Bronchial epithelial cell (primary cell): ENCODE measurements at regions not wholly inside any gene's neighbourhood (a gene's known extent, or its start where the extent isn't known, plus 50 kb on each side); places are given as distances from the start of the nearest gene placed in this dataset.

ENCODE experiments used
- DNase-seq: peaks from one replicate; pipeline ENCODE4 v3.0.0-alpha.2; 2010; ENCODE audit warnings: low read depth
- FAIRE-seq: peaks from 2 replicates; lab custom pipeline; 2011; peaks lifted over from hg19 to GRCh38; lab: Jason Lieb, UNC
- H3K27me3 ChIP-seq: 2 replicates; pipeline ENCODE4 v1.5.1; 2011; ENCODE audit warnings: low read length; ENCODE audit not compliant: control insufficient read depth, insufficient read depth
- H3K36me3 ChIP-seq: 2 replicates; pipeline ENCODE4 v1.5.1; 2011; ENCODE audit warnings: low read length; ENCODE audit not compliant: control insufficient read depth, insufficient read depth
- H3K4me3 ChIP-seq: 2 replicates; pipeline ENCODE4 v1.5.1; 2011; ENCODE audit warnings: mild to moderate bottlenecking, low read depth, low read length, control low read depth
- CTCF ChIP-seq: IDR thresholded peaks from 2 replicates; pipeline ENCODE4 v1.5.1; 2011; ENCODE audit warnings: mild to moderate bottlenecking, moderate library complexity, low read length, control low read depth, inconsistent platforms; ENCODE audit not compliant: insufficient read depth, severe bottlenecking

DNA sequence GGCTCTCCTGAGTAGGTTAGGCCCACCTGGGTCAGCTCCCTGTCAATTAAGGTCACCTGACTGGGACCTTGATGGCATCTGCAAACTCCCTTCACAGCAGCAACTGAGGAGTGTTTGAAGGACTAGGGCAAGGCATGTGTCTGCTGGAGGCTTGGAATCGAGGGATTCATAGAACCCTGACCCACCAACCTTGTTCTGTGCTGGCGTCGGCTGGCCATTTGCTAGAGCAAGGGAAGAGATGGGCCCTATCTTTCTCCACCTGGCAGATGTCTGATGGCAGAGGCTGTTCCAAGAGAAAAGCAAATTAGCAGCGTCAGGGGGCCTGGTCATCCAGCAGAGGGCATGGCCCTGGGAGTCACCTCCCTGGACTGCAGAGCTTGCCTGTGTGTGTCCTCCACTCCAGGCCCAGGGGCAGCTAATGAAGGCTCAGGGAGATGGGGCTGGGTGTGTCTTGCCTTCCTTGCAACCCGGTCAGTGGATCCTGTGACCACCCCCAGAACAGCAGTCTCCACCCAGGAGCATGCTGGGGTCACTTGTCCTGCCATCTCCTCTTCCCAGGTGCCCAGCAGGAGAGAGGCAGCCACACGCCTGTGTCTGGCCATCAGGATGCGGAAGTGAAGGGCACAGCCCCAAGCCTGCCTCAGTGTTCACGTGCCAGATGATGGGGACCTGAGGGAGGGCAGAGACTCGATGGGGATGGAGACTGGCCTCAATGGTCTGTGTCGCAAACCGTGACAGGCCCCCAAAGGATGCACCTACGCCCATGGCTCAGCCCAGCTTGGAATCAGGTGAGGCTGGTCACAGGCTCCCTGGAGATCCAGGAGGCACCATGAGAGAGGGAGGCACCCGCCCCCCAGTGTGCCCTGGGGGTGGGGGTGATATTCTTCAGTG lies 53.9 kb downstream of the BARX1 start:
- Histone ChIP-seq H3K36me3 (no peaks in the 10 kb centered on the region), H3K4me3 (no peak overlapping the region), H3K27me3 (no peaks in the 10 kb centered on the region)
- DNase-seq (no peak), FAIRE-seq (no peak)
- no peak for TF ChIP-seq CTCF

- no peak for TF ChIP-seq CTCF
- Histone ChIP-seq H3K36me3 (no peaks in the 10 kb centered on the region), H3K4me3 (no peak overlapping the region), H3K27me3 (no peaks in the 10 kb centered on the region)
- DNase-seq, result no peak
- FAIRE-seq, result no peak
These were observed 54.7 kb downstream of the BARX1 start for GRCh38 chr9:93900436-93900819.

DNA sequence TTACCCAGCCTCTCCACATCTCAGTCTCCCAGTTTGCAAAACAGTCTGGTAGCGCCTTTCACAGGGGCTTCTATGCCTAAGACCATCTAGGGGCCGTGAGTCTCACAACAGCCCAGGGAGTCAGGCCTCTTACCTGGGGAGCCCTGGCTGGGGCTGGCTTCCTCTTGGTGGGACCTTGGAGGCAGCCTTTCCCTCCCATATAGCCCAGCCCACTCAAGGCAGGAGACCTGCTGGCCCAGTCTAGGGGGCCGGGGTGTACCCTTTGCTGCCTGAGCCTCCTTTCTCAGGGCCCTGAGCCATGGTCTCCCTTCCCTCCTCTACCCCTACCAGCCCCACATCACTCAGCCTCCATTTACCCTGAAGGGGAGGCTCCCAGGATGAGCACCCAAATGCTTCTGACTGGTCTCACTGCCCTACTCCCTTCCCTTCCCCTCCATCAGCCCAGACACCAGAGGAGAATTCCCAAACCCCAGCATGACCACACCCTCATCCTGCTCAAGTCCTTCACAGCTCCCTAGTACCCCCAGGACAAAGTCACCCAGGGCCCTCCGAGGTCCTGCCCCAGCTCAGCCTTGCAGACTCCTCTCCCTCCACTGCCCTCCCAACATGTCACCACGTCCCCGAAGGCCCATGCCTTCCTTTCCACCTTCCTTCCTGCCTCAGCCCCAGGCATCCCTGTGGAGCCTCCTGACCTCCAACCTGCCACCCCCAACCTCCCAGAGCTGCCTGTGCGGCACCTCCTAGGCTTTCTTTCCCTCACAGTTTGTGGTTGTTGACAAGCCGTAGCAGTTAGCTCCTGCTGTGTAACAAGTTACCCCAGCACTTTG lies 55.3 kb downstream of the BARX1 start:
- FAIRE-seq (no peak), DNase-seq (no peak)
- TF ChIP-seq CTCF, result no peak
- H3K4me3 ChIP-seq, result no peak overlapping the region
- H3K27me3 ChIP-seq, result no peaks in the 10 kb centered on the region
- no peaks in the 10 kb centered on the region for H3K36me3 ChIP-seq

GRCh38 chr9:93898502-93899426 lies 56.4 kb downstream of the BARX1 start:
- no peak for TF ChIP-seq CTCF
- no peaks in the 10 kb centered on the region for H3K27me3 ChIP-seq
- no peaks in the 10 kb centered on the region for H3K36me3 ChIP-seq
- H3K4me3 ChIP-seq, result no peak overlapping the region
- no peak for FAIRE-seq
- no peak for DNase-seq

DNA sequence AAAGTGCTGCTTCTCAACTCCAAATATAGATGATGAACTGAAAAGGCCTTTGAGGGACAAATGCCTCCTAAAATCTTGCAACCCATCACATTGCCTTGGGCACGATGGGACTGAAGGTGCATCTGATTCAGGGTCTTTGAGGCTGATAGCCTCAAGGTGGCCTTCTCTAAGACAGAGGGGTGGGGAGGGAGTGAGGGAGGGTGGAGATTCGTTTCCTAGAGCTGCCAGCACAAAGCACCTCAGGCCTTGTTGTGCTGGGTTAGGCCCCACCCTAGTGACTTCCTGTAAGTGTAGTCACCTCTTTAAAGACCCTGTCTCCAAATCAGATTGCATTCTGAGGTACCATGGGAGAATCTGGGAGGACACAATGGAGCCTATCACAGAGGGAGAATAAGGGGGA lies 57.1 kb downstream of the BARX1 start:
- DNase-seq, result no peak
- no peak overlapping the region for H3K4me3 ChIP-seq
- TF ChIP-seq CTCF, result no peak
- no peak for FAIRE-seq
- no peaks in the 10 kb centered on the region for H3K36me3 ChIP-seq
- no peaks in the 10 kb centered on the region for H3K27me3 ChIP-seq
